HG02885 (cell line): ENCODE measurements at regions not wholly inside any gene's neighbourhood (a gene's known extent, or its start where the extent isn't known, plus 50 kb on each side); places are given as distances from the start of the nearest gene placed in this dataset.
"Not testable (repeated sequence)": the region's sequence is repeated elsewhere in the genome, so short reads cannot be mapped to it uniquely, and the experiment has no call there.

Experiments
- ATAC-seq: cut with Tn5 transposase; IDR thresholded peaks from one replicate; pipeline ENCODE4 v1.9.1; 2021; ENCODE audit warnings: mild to moderate bottlenecking; ENCODE audit not compliant: unreplicated experiment, poor library complexity

DNA sequence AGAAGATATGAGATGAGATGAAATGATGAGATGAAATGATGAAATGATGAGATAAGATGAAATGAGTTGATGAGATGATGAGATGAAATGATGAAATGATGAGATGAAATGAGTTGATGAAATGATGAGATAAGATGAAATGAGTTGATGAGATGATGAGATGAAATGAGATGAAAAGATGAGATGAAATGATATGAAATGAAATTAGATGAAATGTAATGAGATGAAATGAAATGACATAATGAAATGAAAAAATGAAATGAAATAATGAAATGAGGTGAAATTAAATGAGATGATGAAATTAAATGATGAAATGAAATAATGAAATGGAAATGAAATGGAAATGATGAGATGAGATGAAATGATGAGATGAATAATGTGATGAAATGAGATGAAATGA, 231.6 kb downstream of the GOLGA6L6 start:
- not testable (repeated sequence) for ATAC-seq

DNA sequence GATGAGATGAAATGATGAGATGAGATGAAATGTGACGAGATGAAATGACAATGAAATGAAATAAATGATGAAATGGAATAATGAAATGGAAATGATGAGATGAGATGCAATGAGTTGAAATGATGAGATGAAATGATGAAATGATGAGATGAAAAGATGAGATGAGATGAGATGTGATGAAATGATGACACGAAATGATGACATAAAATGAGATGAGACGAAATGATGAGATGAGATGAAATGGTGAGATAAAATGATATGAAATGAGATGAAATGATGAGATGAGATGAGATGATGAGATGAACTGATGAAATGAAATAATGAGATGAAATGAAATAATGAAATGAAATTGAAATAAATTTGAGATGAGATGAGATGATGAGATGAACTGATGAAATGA, 232.2 kb downstream of the GOLGA6L6 start:
- ATAC-seq, result not testable (repeated sequence)

DNA sequence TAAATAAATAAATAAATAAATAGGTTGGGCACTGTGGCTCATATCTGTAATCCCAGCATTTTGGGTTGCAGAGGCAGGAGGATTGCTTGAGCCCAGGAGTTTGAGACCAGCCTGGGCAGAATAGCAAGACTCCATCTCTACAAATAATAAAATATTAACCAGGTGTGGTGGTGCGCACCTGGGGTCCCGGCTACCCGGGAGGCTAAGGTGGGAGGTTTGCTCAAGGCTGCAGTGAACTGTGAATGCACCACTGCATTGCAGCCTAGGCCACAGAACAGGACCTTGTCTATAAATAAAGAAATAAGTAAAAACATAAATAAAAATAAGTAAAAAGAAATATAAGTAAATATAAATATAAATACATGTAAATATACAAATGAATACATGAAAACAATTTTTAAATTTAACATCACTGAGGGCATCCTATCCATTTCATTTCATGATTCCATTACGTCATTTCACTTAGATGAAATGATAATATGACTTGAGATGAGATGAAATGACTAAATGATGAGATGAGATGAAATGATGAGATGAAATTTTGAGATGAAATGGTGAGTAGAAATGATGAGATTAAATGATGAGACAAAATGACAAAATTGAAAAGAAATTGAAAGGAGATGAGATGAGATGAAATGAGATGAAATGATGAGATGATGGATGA, 233.4 kb downstream of the GOLGA6L6 start:
- not testable (repeated sequence) for ATAC-seq

DNA sequence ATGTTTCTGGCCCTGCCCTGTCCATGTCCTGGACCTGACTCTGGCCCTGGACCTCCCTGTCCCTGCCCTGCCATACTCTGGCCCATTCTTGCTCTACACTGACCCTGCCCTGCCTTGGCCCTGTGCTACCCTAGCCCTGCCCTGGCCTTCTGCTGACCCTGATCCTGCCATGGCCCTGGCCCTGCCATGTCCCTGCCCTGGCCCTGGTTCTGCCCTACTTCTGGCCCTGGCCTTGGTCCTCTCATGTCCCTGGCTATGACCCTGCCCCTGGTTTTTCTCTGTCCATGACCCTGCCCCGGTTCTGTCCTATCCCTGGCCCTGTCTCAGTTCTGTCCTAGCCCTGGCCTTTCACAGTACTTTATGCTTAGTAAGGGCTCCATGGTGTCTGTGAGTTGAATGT, 234.5 kb downstream of the GOLGA6L6 start:
- not testable (repeated sequence) for ATAC-seq

DNA sequence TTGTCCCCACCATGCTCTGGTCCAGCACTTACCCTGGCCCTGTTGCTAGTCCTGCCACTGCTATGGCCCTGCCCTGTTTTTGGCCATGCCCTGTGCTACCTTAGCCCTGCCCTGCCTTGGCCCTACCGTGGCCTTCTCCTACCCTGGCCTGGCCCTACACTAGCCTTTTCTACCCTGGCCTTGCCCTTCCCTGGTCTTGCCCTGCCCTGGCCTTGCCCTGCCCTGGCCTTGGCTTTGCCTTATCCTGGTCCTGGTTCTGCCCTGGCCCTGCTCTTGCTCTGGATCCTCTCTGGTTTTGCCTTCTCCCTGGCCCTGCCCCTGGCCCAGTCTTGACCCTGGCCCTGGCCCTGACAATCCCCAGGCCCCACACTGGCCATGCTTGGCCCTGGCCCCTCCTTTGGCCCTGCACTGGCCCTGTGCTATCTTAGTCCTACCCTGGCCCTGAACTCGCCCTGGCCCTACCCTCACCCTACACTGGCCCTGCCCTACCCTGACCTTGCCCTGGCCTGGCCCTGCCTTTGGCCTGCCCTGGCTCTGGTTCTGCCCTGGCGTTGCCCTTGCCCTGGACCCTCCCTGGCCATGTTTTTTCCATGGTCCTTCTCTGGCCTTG, 235.0 kb downstream of the GOLGA6L6 start:
- ATAC-seq, result not testable (repeated sequence)

DNA sequence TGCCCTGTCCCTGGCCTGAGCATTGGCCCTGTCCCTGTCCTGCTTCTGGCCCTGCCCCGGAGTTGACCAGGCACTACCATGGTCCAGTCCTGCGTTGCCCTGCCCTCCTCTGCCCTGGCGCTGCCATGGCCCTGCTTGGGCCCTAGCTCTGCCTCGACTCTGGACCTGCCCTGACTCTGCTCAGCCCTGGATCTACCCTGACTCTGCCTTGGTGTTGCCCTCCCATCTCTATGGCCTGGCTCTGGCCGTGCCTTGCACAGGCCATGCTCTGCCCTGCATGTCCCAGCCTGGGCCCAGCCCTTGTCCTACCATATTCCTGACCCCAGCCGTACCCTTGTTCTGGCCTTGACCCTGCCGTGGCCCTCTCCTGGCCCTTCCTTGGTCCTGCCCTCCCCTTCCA, 235.7 kb downstream of the GOLGA6L6 start:
- not testable (repeated sequence) for ATAC-seq

DNA sequence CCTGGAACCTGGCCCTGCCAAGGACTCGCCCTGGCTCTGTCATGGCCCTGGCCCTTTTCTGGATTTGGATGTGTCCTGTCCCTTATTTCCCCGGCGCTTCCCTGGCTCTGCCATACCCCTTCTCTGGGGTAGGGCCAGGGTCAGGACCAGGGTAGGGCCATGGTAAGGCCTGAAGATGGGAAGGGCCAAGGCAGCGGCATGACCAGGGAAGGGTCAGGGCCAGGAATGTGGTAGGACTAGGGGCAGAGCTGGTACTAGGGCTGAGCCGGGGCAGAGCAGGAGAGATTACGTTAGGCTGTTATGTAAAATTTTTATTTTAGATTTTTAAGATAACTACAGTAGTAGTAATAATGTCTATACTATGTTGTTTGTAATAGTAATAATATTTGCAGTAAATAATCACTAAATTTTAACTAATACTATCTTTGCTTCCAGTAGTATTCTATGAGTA, 236.6 kb downstream of the GOLGA6L6 start:
- not testable (repeated sequence) for ATAC-seq

DNA sequence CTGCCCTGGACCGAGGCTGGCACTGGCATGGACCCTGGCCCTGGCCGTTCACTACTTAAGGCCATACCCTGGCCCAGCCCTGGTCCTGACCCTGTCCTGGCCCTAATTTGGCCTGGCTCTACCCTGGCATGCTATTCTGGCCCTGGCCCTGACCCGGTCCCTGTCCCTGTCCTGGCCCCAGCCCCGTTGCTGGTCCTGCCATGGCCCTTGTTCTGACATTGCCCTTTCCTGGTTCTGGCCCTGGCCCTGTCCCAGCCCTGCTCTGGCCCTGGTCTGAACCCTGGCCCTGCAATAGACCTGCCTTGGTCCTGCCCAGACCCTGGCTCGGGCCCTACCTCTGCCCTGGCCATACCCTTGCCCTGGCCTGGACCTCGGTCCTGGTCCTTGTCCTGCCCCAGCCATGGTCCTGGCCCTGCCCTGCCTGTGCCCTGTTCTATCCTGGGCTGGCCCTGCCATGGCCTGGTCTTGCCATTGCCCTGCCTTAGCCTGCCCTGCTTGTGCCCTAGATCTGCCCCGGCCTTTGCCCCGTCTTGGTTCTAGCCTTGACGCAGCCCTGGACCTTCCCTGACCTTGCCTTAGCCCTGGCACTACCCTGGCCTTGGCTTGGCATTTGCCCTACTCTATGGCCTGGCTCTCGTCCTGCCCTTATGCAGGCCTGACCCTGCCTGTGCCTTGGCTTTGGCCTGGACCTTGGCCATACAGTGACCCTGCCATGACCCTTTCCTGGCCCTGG, 237.2 kb downstream of the GOLGA6L6 start:
- not testable (repeated sequence) for ATAC-seq

DNA sequence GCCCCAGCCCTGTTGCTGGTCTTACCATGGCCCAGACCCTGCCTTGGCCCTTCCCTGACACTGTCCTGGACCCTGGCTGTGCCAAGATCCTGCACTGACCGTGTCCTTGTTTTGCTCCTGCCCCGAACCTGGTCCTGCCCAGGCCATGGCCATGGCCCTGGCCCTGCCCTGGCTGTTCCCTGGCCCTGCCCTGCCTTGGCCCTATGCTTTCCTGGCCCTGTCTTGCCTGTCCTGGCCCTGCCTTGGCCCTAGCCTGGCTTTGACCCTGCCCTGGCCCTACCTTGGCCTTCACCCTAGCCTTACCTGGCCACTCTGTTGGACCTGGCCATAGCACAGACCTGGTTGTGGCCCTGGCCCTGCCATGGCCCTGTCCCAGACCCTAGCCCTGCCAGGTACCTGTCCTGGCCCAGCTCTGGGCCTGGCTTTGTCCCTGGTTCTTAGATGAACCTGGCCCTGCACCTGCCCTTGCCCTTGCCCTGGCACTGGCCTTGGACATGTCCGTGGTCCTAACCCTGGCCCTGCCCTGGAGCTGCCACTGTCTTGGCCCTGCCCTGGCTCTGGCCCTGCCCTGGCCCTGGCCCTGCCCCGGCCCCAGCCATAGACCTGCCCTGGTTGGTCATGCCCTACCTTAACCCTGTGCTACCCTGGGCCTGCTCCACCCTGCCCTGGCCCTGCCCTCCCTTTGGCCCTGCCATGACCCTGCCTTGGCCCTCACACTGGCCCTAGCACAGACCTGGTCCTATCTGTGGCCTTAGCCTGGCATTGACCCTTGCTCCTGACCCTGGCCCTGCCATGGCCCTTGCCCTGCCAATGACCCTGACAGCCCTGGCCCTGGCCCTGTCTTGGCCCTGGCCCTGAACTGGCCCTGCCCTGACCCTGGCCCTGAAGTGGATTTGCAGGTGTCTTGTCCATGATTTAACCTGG, 238.1 kb downstream of the GOLGA6L6 start:
- ATAC-seq, result not testable (repeated sequence)

DNA sequence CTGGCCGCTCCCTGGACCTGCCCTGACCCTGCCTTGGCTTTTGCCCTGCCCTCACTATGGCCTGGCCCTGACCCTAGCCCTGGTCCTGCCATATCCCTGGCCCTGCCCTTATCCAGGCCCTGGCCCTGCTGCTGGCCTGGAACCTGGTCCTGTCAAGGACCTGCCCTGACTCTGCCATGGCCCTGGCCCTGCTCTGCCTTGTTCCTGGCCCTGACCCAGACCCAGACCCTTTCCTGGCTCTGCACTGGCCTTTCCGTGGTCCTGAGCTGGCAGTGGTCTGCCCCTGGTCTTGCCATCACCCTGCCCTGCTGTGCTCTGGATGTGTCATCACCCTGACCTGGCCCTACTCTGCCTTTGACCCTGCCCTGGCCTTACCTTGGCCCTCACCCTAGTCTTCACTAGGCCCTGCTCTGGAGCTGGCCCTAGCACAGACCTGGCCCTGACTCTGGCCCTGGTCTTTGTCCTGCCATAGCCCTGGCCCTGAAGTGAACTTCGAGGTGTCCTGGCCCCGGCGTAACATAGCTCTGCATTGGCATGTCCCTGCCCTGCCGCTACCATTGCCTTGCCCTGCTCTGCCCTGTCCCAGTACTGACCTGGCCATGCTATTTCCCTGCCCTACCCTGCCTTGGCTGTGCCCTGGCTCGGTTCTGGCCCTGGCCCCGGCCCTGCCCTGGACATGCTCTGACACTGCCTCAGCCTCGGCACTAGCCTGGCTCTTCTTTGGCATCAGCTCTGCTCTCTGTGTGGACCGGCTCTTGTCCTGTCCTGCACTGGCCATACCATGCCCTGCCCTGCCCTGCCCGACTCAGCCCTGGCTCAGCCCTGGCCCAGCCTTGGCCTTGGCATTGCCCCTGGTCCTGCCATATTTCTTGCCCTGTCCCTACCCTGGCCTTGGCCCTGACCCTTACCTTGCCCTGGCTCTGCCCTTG, 239.2 kb downstream of the GOLGA6L6 start:
- ATAC-seq, result not testable (repeated sequence)

DNA sequence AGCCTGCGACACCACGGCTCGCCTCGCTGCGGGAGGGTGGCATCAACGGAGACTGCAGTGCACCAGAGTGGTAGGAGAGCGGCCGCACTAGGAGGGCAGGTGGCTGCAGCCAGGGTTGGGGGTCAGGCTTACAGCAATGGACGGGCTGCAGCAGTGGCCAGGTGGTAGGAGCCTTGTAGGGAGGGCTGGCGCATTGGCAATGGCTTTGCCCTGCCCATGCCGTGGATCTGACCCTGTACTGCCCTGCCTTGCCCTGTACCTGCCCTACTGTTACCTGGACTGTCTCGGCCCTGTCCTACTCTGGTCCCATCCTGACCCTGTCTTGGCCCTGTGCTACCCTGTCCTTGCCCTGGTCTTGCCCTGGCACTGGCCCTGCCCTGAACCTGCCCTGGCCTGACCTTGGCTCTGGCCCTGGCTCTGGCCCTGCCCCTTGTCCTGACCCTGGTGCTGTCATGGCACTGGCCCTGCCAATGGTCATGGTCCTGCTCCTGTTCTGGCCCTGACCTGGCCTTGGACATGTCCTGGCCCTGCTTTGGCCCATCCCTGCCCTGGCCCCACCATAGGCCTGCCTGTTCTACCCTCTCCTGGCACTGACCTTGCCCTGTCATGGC, 240.0 kb downstream of the GOLGA6L6 start:
- ATAC-seq, result not testable (repeated sequence)

DNA sequence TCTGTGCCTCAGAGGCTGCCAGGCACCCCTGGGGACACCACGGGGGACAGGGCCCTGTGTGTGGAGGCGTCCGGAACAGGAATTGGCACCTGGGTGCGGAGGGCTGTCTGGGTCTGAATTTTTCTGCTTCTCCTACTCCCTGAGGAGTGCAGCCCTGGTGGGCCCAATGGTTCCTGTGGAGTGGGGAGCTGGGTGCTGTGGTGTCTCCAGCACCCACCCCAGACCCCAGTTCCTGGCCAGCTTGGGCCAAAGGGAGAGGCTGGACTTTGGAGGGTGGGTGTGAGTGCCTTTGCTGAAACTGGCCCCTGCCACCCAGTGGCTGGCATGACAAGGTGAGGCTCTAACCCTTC, 240.6 kb downstream of the GOLGA6L6 start:
- ATAC-seq, result not testable (repeated sequence)

DNA sequence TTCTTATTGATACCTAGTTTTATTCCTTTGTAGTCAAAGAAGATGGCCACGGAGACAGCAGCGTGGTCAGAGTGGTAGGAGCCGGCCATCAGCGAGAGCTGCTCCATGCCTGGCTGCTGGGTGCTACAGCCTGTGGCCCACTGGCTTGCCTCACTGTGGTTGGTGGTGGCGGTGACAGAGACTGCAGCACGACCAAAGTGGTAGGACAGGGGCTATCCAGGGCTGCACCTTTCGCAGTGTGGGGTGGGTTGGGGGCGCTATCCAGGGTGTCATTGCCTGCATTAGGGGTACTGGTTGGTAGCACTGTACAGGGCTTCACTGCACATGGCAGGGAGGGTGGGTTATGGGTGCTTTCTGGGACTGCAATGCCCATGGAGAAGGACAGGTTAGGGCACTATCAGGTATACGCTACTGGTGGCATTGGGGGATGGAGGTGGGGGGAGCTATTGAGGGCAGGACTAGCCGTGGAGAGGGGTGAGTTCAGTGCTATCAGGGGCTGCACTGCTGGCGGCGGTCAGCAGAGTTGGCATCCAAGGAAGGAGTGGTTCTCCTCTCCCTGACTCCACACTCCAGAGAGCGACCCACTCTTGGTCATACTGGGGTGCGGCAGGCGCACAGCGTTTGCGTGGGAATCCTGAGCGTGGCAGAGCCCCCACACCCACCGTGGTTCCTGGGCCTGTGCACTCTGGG, 241.1 kb downstream of the GOLGA6L6 start:
- ATAC-seq, result not testable (repeated sequence)

DNA sequence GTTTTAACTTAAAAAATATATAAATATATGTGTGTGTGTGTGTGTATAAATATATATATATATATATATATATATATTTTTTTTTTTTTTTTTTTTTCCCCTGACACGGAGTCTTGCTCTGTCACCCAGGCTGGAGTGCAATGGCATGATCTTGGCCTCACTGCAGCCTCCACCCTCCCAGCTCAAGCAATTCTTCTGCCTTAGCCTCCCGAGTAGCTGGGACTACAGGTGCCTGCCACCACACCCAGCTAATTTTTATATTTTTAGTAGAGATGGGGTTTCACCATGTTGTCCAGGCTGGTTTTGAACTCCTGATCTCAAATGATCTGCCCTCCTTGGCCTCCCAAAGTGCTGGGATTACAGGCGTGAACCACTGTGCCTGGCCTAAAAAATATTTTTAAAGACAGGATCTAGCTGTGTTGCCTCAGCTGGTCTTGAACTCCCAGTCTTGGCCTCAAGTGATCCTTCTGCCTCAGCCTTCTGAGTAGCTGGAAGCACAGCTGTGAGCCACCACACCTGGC, 243.9 kb downstream of the GOLGA6L6 start:
- ATAC-seq, result not testable (repeated sequence)

DNA sequence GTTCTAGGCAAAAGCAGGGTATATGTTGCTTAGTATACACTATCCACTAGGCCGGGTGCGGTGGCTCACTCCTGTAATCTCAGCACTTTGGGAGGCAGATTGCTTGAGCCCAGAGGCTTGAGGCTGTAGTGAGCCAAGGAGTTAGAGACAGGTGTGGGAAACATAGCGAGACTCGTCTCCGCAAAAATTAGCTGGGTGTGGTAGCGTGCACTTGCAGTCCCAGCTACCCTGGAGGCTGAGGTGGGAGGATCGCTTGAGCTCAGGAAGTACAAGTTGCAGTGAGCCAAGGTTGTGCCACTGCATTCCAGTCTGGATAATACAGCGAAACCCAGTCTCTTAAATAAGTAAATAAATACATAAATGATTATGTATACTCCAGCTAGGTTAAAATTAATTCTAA, 245.3 kb downstream of the GOLGA6L6 start:
- ATAC-seq, result not testable (repeated sequence)

DNA sequence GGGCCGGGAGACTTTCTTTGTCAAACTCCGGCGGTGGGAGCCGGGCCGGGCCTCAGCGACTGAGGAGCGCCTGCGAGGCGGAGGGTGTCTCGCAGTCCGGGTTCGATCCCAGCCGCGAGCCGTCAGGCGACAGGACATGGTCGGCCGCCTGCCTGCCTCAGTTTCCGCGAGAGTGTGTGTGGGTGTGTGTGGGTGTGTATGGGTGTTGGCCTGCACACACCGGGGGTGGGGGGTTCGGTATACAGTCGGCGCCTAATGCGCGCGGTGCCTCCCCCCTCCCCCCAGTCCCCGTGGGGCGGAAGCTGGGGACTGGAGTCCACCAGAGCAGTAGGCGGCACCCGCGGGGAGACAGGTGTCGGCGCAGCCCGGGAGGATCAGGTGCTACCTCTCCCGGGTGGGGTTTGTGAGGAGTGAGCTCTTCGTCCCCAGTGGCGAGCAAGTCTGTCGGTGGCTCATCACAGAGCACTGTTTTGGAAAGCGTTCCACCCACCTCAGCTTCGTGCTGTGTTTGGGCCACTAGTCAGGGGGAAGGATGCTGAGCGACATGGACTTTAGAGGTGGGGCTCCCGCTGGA, 246.3 kb downstream of the GOLGA6L6 start:
- ATAC-seq, result no peak

DNA sequence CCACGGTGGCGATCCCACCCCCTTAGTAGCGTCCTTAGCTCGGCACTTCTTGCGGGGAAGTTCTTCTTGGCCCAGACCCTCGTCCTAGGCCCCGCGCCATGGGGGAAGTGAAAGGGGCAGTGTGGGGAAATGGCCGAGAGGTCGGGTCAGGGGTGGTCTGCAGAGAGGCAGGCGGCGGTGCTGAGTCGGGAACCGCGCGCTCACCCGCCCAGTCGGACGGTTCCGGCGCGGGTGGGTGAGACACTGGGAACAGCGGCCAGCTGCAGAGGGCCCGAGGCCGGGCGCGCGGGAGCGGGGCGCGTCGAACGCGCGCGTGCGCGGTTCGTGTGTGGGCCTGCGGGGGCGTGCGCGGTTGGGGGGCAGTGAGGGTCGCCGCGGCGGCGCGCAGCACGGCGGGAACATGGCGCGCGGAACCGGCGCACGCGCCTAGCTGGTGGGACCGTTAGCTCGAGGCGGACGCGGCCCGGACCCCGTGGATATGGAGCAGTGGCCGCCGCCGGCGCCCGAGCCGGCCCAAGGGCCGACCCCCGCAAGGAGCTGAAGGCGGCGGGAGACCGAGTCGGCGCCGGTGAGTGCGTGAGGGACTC, 246.9 kb downstream of the GOLGA6L6 start:
- no peak for ATAC-seq
